HEK293 (cell line): ENCODE measurements at regions not wholly inside any gene's neighbourhood (a gene's known extent, or its start where the extent isn't known, plus 50 kb on each side); places are given as distances from the start of the nearest gene placed in this dataset.

Experiments used
- CTCF ChIA-PET: fragments of 350-600 bp; formaldehyde crosslinking; extraction: SDS; loops from one replicate; lab custom pipeline; 2021; ENCODE audit warnings: antibody characterized with exemption; lab: Yijun Ruan, JAX
- POLR2A ChIA-PET: fragments of 300-600 bp; formaldehyde crosslinking; extraction: SDS; loops from one replicate; lab custom pipeline; 2020; ENCODE audit warnings: antibody characterized with exemption, inconsistent platforms; lab: Yijun Ruan, JAX
- H3K27ac ChIP-seq: fragments of 200-500 bp; sonication (Bioruptor generic); 2 replicates; pipeline ENCODE4 v1.5.1; 2014; ENCODE audit warnings: low read depth, low read length, control low read depth, inconsistent platforms; ENCODE audit errors: extremely low read depth
- H3K36me3 ChIP-seq, 2 experiments: fragments of 200-500 bp in 1 of 2; sonication (Bioruptor generic) in 1 of 2; 1 replicate in 1 of 2; 2 replicates in 1 of 2; pipeline ENCODE4 v1.5.1; 2014 to 2017; ENCODE audit warnings: inconsistent platforms in 2 of 2, low read length in 2 of 2; ENCODE audit not compliant: control insufficient read depth in 2 of 2, insufficient read depth in 1 of 2
- H3K4me1 ChIP-seq: fragments of 200-500 bp; sonication (Bioruptor generic); 2 replicates; pipeline ENCODE4 v1.5.1; 2014; ENCODE audit warnings: mild to moderate bottlenecking, low read length, inconsistent platforms; ENCODE audit not compliant: control insufficient read depth, insufficient read depth
- H3K4me3 ChIP-seq: 2 replicates; pipeline ENCODE4 v1.5.1; 2011; ENCODE audit warnings: low read depth, mild to moderate bottlenecking, control low read depth, low read length, moderate library complexity
- H3K9me3 ChIP-seq: fragments of 200-500 bp; sonication (Bioruptor generic); 2 replicates; pipeline ENCODE4 v1.5.1; 2014; ENCODE audit warnings: low read depth, low read length, inconsistent platforms; ENCODE audit not compliant: control insufficient read depth, insufficient read depth
- BCL11B ChIP-seq: fragments of 450-650 bp; formaldehyde crosslinking; IDR thresholded peaks from 2 replicates; pipeline ENCODE4 v1.5.1; 2016; ENCODE audit warnings: low read depth, missing biosample characterization, missing genetic modification characterization
- HOXA7 ChIP-seq: sonication (generic); formaldehyde crosslinking; IDR thresholded peaks from 2 replicates; pipeline ENCODE4 v1.8.1; 2022; ENCODE audit warnings: missing genetic modification reagents, borderline replicate concordance
- HOXD13 ChIP-seq: sonication (generic); formaldehyde crosslinking; IDR thresholded peaks from 2 replicates; pipeline ENCODE4 v1.8.0; 2022; ENCODE audit warnings: missing genetic modification reagents, borderline replicate concordance
- KLF16 ChIP-seq: fragments of 450-650 bp; formaldehyde crosslinking; IDR thresholded peaks from 2 replicates; pipeline ENCODE4 v1.5.1; 2017; ENCODE audit warnings: missing biosample characterization, missing genetic modification characterization
- KLF8 ChIP-seq: fragments of 450-650 bp; formaldehyde crosslinking; IDR thresholded peaks from 2 replicates; pipeline ENCODE4 v1.5.1; 2016; ENCODE audit warnings: missing biosample characterization, missing genetic modification characterization
- OSR2 ChIP-seq: fragments of 450-650 bp; formaldehyde crosslinking; IDR thresholded peaks from 2 replicates; pipeline ENCODE4 v1.5.1; 2016; ENCODE audit warnings: missing biosample characterization, missing genetic modification characterization
- PRDM1 ChIP-seq: fragments of 450-650 bp; formaldehyde crosslinking; IDR thresholded peaks from 2 replicates; pipeline ENCODE4; 2016; ENCODE audit warnings: missing biosample characterization, missing genetic modification characterization
- SCRT1 ChIP-seq: fragments of 450-650 bp; formaldehyde crosslinking; IDR thresholded peaks from 2 replicates; pipeline ENCODE4 v1.5.1; 2016; ENCODE audit warnings: missing biosample characterization, missing genetic modification characterization, borderline replicate concordance
- SP7 ChIP-seq: fragments of 450-650 bp; formaldehyde crosslinking; IDR thresholded peaks from 2 replicates; pipeline ENCODE4 v1.5.1; 2016; ENCODE audit warnings: missing biosample characterization, missing genetic modification characterization
- TCF7L2 ChIP-seq: IDR thresholded peaks from 2 replicates; pipeline ENCODE4 v1.6.1; 2011; ENCODE audit warnings: low read depth, mild to moderate bottlenecking, inconsistent platforms, low read length, moderate library complexity, borderline replicate concordance
- ZEB2 ChIP-seq: fragments of 450-650 bp; formaldehyde crosslinking; IDR thresholded peaks from 2 replicates; pipeline ENCODE4 v1.5.1; 2016; ENCODE audit warnings: missing biosample characterization, missing genetic modification characterization
- ZFP37 ChIP-seq: fragments of 450-650 bp; formaldehyde crosslinking; IDR thresholded peaks from 2 replicates; pipeline ENCODE4 v1.5.1; 2016; ENCODE audit warnings: missing biosample characterization, missing genetic modification characterization
- ZFP69B ChIP-seq: fragments of 450-650 bp; formaldehyde crosslinking; IDR thresholded peaks from 2 replicates; pipeline ENCODE4 v1.5.1; 2016; ENCODE audit warnings: missing biosample characterization, missing genetic modification characterization
- ZNF133 ChIP-seq: fragments of 450-650 bp; formaldehyde crosslinking; IDR thresholded peaks from 2 replicates; pipeline ENCODE4 v1.5.1; 2016; ENCODE audit warnings: missing biosample characterization, missing genetic modification characterization
- ZNF157 ChIP-seq: fragments of 450-650 bp; formaldehyde crosslinking; IDR thresholded peaks from 2 replicates; pipeline ENCODE4 v1.5.1; 2016; ENCODE audit warnings: missing biosample characterization, missing genetic modification characterization
- ZNF19 ChIP-seq: fragments of 450-650 bp; formaldehyde crosslinking; IDR thresholded peaks from 2 replicates; pipeline ENCODE4; 2016; ENCODE audit warnings: missing biosample characterization, missing genetic modification characterization, low read depth
- ZNF324 ChIP-seq: fragments of 450-650 bp; formaldehyde crosslinking; IDR thresholded peaks from 2 replicates; pipeline ENCODE4 v1.5.1; 2016; ENCODE audit warnings: missing biosample characterization, missing genetic modification characterization
- ZNF404 ChIP-seq: fragments of 450-650 bp; formaldehyde crosslinking; IDR thresholded peaks from 2 replicates; pipeline ENCODE4 v1.5.1; 2017; ENCODE audit warnings: missing biosample characterization, missing genetic modification characterization
- ZNF426 ChIP-seq: fragments of 450-650 bp; formaldehyde crosslinking; IDR thresholded peaks from 2 replicates; pipeline ENCODE4 v1.5.1; 2017; ENCODE audit warnings: missing biosample characterization, missing genetic modification characterization, mild to moderate bottlenecking, inconsistent platforms, moderate library complexity
- ZNF433 ChIP-seq: fragments of 450-650 bp; formaldehyde crosslinking; IDR thresholded peaks from 2 replicates; pipeline ENCODE4 v1.5.1; 2016; ENCODE audit warnings: missing biosample characterization, missing genetic modification characterization, low read depth
- ZNF514 ChIP-seq: fragments of 450-650 bp; formaldehyde crosslinking; IDR thresholded peaks from 2 replicates; pipeline ENCODE4 v1.5.1; 2016; ENCODE audit warnings: missing biosample characterization, missing genetic modification characterization
- ZNF518A ChIP-seq: fragments of 450-650 bp; formaldehyde crosslinking; conservative IDR thresholded peaks from 2 replicates; pipeline ENCODE4 v1.5.1; 2016; ENCODE audit warnings: low read depth, missing biosample characterization, missing genetic modification characterization
- ZNF548 ChIP-seq: fragments of 450-650 bp; formaldehyde crosslinking; IDR thresholded peaks from 2 replicates; pipeline ENCODE4 v1.5.1; 2016; ENCODE audit warnings: missing biosample characterization, missing genetic modification characterization
- ZNF660 ChIP-seq: fragments of 450-650 bp; IDR thresholded peaks from 2 replicates; pipeline ENCODE4 v1.5.1; 2018; ENCODE audit warnings: missing biosample characterization, mild to moderate bottlenecking, missing genetic modification characterization
- TF ChIP-seq, protein P1 (sequence below): fragments of 450-650 bp; formaldehyde crosslinking; IDR thresholded peaks from 2 replicates; pipeline ENCODE4 v1.5.1; 2017; ENCODE audit warnings: missing biosample characterization, missing genetic modification characterization
- TF ChIP-seq, protein P2 (sequence below): fragments of 450-650 bp; formaldehyde crosslinking; IDR thresholded peaks from 2 replicates; pipeline ENCODE4 v1.5.1; 2016; ENCODE audit warnings: missing biosample characterization, missing genetic modification characterization

DNA sequence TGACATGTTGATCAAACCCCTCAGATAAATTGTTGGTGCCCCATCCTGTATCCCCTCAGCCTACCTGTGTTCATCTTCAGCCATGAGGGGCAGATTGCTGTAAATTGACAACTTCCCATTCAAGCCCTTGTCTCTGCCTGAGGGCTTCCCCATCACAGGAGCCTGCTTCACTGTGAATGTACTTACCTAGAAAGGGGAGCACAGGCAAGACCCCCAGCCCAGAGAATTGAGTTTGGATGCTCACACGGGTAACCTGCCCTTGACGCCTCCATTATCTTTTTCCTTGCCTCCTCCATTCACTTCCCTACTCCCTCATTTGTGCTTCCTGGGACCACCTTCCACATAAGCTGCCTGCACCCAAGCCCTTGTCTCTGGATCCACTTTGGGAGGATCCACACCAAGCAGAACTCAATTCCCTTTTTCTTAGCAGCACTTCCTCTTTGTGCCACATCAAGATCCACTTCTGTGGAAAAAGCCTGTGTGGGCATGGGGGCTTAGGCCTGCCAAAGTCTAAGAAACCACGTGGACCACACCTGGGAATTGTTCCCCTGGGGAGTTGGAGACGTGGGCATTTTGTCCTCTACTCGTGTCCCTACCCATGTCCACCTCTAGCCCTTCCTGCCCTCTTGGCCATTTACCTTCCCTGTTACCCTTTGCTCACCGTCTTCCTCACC is 103.4 kb upstream of the FOXA2 start:
- ChIA-PET CTCF (interaction anchor here (0.5 to 0.9 kb wide), 2 partner anchors 373 to 377 kb away, joined by 3 to 4 read pairs; no protein-coding TSS in a partner anchor), POLR2A (no interaction called here)
- no peak for TF ChIP-seq ZNF548
- TF ChIP-seq ZNF518A (tag by site-specific recombination), result no peak
- TF ChIP-seq KLF8, result no peak
- TF ChIP-seq SCRT1 (tag by site-specific recombination), result no peak
- no peak for TF ChIP-seq ZNF514 (tag by site-specific recombination)
- no peak for TF ChIP-seq HOXA7 (CRISPR knock-in tag)
- H3K4me1 ChIP-seq, result no peaks in the 10 kb centered on the region
- H3K4me3 ChIP-seq, result no peak overlapping the region
- H3K9me3 ChIP-seq, result no peaks in the 10 kb centered on the region
- no peaks in the 10 kb centered on the region for H3K36me3 ChIP-seq
- no peak overlapping the region for H3K27ac ChIP-seq

GRCh38 chr20:22688485-22688884 is 104.1 kb upstream of the FOXA2 start:
- TF ChIP-seq OSR2 (tag by site-specific recombination) (no peak), ZNF404 (tag by site-specific recombination) (no peak), PRDM1 (no peak), ZEB2 (no peak), ZNF324 (no peak), ZFP69B (tag by site-specific recombination) (no peak)
- Histone ChIP-seq H3K9me3 (no peaks in the 10 kb centered on the region), H3K36me3 (no peaks in the 10 kb centered on the region), H3K4me3 (no peak overlapping the region), H3K27ac (no peak overlapping the region), H3K4me1 (no peaks in the 10 kb centered on the region)
- CTCF ChIA-PET, result interaction anchor here (0.5 kb wide), 1 partner anchor 374 kb away, joined by 3 read pairs; no protein-coding TSS in a partner anchor
- POLR2A ChIA-PET, result no interaction called here

- POLR2A ChIA-PET, result no interaction called here
- TF ChIP-seq KLF16 (tag by site-specific recombination) (no peak), HOXD13 (CRISPR knock-in tag) (no peak), ZNF157 (tag by site-specific recombination) (no peak), BCL11B (tag by site-specific recombination) (no peak), ZNF133 (tag by site-specific recombination) (no peak), ZNF660 (tag by site-specific recombination) (no peak), ZNF433 (tag by site-specific recombination) (no peak), TCF7L2 (no peak), ZNF19 (tag by site-specific recombination) (no peak), SP7 (tag by site-specific recombination) (no peak), ZNF426 (tag by site-specific recombination) (no peak), ZFP37 (tag by site-specific recombination) (no peak)
- TF ChIP-seq, protein P1, sequence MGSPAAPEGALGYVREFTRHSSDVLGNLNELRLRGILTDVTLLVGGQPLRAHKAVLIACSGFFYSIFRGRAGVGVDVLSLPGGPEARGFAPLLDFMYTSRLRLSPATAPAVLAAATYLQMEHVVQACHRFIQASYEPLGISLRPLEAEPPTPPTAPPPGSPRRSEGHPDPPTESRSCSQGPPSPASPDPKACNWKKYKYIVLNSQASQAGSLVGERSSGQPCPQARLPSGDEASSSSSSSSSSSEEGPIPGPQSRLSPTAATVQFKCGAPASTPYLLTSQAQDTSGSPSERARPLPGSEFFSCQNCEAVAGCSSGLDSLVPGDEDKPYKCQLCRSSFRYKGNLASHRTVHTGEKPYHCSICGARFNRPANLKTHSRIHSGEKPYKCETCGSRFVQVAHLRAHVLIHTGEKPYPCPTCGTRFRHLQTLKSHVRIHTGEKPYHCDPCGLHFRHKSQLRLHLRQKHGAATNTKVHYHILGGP, result no peak
- TF ChIP-seq, protein P2, sequence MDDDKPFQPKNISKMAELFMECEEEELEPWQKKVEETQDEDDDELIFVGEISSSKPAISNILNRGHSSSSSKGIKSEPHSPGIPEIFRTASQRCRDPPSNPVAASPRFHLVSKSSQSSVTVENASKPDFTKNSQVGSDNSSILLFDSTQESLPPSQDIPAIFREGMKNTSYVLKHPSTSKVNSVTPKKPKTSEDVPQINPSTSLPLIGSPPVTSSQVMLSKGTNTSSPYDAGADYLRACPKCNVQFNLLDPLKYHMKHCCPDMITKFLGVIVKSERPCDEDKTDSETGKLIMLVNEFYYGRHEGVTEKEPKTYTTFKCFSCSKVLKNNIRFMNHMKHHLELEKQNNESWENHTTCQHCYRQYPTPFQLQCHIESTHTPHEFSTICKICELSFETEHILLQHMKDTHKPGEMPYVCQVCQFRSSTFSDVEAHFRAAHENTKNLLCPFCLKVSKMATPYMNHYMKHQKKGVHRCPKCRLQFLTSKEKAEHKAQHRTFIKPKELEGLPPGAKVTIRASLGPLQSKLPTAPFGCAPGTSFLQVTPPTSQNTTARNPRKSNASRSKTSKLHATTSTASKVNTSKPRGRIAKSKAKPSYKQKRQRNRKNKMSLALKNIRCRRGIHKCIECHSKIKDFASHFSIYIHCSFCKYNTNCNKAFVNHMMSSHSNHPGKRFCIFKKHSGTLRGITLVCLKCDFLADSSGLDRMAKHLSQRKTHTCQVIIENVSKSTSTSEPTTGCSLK (tag by site-specific recombination), result no peak
- TF ChIP-seq, all 188 proteins: peak for 0
- Histone ChIP-seq H3K4me3 (no peak overlapping the region), H3K27ac (no peak overlapping the region), H3K9me3 (no peaks in the 10 kb centered on the region), H3K4me1 (no peaks in the 10 kb centered on the region), H3K36me3 (no peaks in the 10 kb centered on the region)
- CTCF ChIA-PET, result interaction anchor here (0.6 to 2.9 kb wide), 6 partner anchors 36 to 545 kb away, joined by 3 to 32 read pairs (median 3); no protein-coding TSS in a partner anchor
Observed at GRCh38 chr20:22689266-22689665, 104.9 kb upstream of the FOXA2 start.
